ENCODE measurements at regions not wholly inside any gene's neighbourhood (a gene's known extent, or its start where the extent isn't known, plus 50 kb on each side); places are given as distances from the start of the nearest gene placed in this dataset.
"Not testable (repeated sequence)": the region's sequence is repeated elsewhere in the genome, so short reads cannot be mapped to it uniquely, and the experiment has no call there.

GRCh38 chr15:24394303-24394702 is 281.3 kb upstream of the NPAP1 start:
- no peaks in the 10 kb centered on the region for H3K4me1 ChIP-seq (ENCODE audit: control insufficient read depth in 2 of 3, insufficient read depth in 2 of 3, low read depth in 1 of 3, low read length in 3 of 3)
- DNase-seq (no peak), FAIRE-seq (no peak)
- H3K27me3 ChIP-seq (ENCODE audit: control insufficient read depth, insufficient read depth, low read length): no peaks in the 10 kb centered on the region
- no peak overlapping the region for H3K4me3 ChIP-seq (ENCODE audit: low read length in 3 of 3)
- H3K9ac ChIP-seq (ENCODE audit: low read length in 3 of 3): no peak overlapping the region
- H3K36me3 ChIP-seq (ENCODE audit: control insufficient read depth in 2 of 3, insufficient read depth in 3 of 3, low read length in 3 of 3): no peaks in the 10 kb centered on the region
- intact Hi-C loops (cut with DNase I): no loop called here
- H3K27ac ChIP-seq (ENCODE audit: low read depth in 2 of 2, low read length in 2 of 2): no peak overlapping the region
- TF ChIP-seq CTCF (IDR thresholded peaks at IDR 0.05; ENCODE audit: borderline replicate concordance, extremely low read depth, insufficient read depth): no peak
- no peaks in the 10 kb centered on the region for H3K9me3 ChIP-seq (ENCODE audit: control insufficient read depth in 2 of 3, insufficient read depth in 1 of 3, low read length in 3 of 3)

GRCh38 chr15:24412649-24413048 is 262.9 kb upstream of the NPAP1 start:
- H3K4me1 ChIP-seq (ENCODE audit: control insufficient read depth in 2 of 3, insufficient read depth in 2 of 3, low read depth in 1 of 3, low read length in 3 of 3); H3K27ac ChIP-seq (ENCODE audit: low read depth in 2 of 2, low read length in 2 of 2); H3K27me3 ChIP-seq (ENCODE audit: control insufficient read depth, insufficient read depth, low read length); DNase-seq; FAIRE-seq; H3K4me3 ChIP-seq (ENCODE audit: low read length in 3 of 3); intact Hi-C loops (cut with DNase I); H3K9ac ChIP-seq (ENCODE audit: low read length in 3 of 3); H3K9me3 ChIP-seq (ENCODE audit: control insufficient read depth in 2 of 3, insufficient read depth in 1 of 3, low read length in 3 of 3); H3K36me3 ChIP-seq (ENCODE audit: control insufficient read depth in 2 of 3, insufficient read depth in 3 of 3, low read length in 3 of 3): not testable (repeated sequence)

GRCh38 chr15:24426286-24427054 is 249.1 kb upstream of the NPAP1 start:
- H3K9me3 ChIP-seq (ENCODE audit: control insufficient read depth in 2 of 3, insufficient read depth in 1 of 3, low read length in 3 of 3); H3K36me3 ChIP-seq (ENCODE audit: control insufficient read depth in 2 of 3, insufficient read depth in 3 of 3, low read length in 3 of 3); FAIRE-seq; intact Hi-C loops (cut with DNase I); H3K4me1 ChIP-seq (ENCODE audit: control insufficient read depth in 2 of 3, insufficient read depth in 2 of 3, low read depth in 1 of 3, low read length in 3 of 3); H3K9ac ChIP-seq (ENCODE audit: low read length in 3 of 3); H3K27me3 ChIP-seq (ENCODE audit: control insufficient read depth, insufficient read depth, low read length); H3K4me3 ChIP-seq (ENCODE audit: low read length in 3 of 3); H3K27ac ChIP-seq (ENCODE audit: low read depth in 2 of 2, low read length in 2 of 2): not testable (repeated sequence)
- peak in 3 of 5 donors; percentile 2 to 43 (median 8) for DNase-seq

- Histone ChIP-seq H3K4me3 (ENCODE audit: low read length in 3 of 3) (peak overlapping the region in 1 of 3 donors; percentile 44), H3K9ac (ENCODE audit: low read length in 3 of 3) (peak overlapping the region in 1 of 3 donors; percentile 22)
- H3K36me3 ChIP-seq (ENCODE audit: control insufficient read depth in 2 of 3, insufficient read depth in 3 of 3, low read length in 3 of 3); H3K27ac ChIP-seq (ENCODE audit: low read depth in 2 of 2, low read length in 2 of 2); FAIRE-seq; H3K9me3 ChIP-seq (ENCODE audit: control insufficient read depth in 2 of 3, insufficient read depth in 1 of 3, low read length in 3 of 3); H3K27me3 ChIP-seq (ENCODE audit: control insufficient read depth, insufficient read depth, low read length); H3K4me1 ChIP-seq (ENCODE audit: control insufficient read depth in 2 of 3, insufficient read depth in 2 of 3, low read depth in 1 of 3, low read length in 3 of 3); intact Hi-C loops (cut with DNase I): not testable (repeated sequence)
- DNase-seq: peak in 4 of 5 donors; percentile 9 to 45 (median 20)
These were observed 248.5 kb upstream of the NPAP1 start for GRCh38 chr15:24427055-24427400.

GRCh38 chr15:24435075-24435820 is 240.3 kb upstream of the NPAP1 start:
- not testable (repeated sequence) for FAIRE-seq; H3K9ac ChIP-seq (ENCODE audit: low read length in 3 of 3); H3K27ac ChIP-seq (ENCODE audit: low read depth in 2 of 2, low read length in 2 of 2)

GRCh38 chr15:24437270-24437669 is 238.3 kb upstream of the NPAP1 start:
- DNase-seq; H3K9ac ChIP-seq (ENCODE audit: low read length in 3 of 3); H3K4me1 ChIP-seq (ENCODE audit: control insufficient read depth in 2 of 3, insufficient read depth in 2 of 3, low read depth in 1 of 3, low read length in 3 of 3); H3K27me3 ChIP-seq (ENCODE audit: control insufficient read depth, insufficient read depth, low read length); H3K4me3 ChIP-seq (ENCODE audit: low read length in 3 of 3); H3K9me3 ChIP-seq (ENCODE audit: control insufficient read depth in 2 of 3, insufficient read depth in 1 of 3, low read length in 3 of 3); H3K27ac ChIP-seq (ENCODE audit: low read depth in 2 of 2, low read length in 2 of 2); H3K36me3 ChIP-seq (ENCODE audit: control insufficient read depth in 2 of 3, insufficient read depth in 3 of 3, low read length in 3 of 3); intact Hi-C loops (cut with DNase I); FAIRE-seq: not testable (repeated sequence)

More at GRCh38 chr15:24435075-24435820, 240.3 kb upstream of the NPAP1 start:
- H3K9me3 ChIP-seq (ENCODE audit: control insufficient read depth in 2 of 3, insufficient read depth in 1 of 3, low read length in 3 of 3); H3K4me3 ChIP-seq (ENCODE audit: low read length in 3 of 3); H3K36me3 ChIP-seq (ENCODE audit: control insufficient read depth in 2 of 3, insufficient read depth in 3 of 3, low read length in 3 of 3); intact Hi-C loops (cut with DNase I); DNase-seq; H3K4me1 ChIP-seq (ENCODE audit: control insufficient read depth in 2 of 3, insufficient read depth in 2 of 3, low read depth in 1 of 3, low read length in 3 of 3); H3K27me3 ChIP-seq (ENCODE audit: control insufficient read depth, insufficient read depth, low read length): not testable (repeated sequence)

GRCh38 chr15:24437735-24438134 is 237.8 kb upstream of the NPAP1 start:
- DNase-seq; H3K9me3 ChIP-seq (ENCODE audit: control insufficient read depth in 2 of 3, insufficient read depth in 1 of 3, low read length in 3 of 3); H3K4me3 ChIP-seq (ENCODE audit: low read length in 3 of 3); H3K4me1 ChIP-seq (ENCODE audit: control insufficient read depth in 2 of 3, insufficient read depth in 2 of 3, low read depth in 1 of 3, low read length in 3 of 3); H3K9ac ChIP-seq (ENCODE audit: low read length in 3 of 3); H3K27me3 ChIP-seq (ENCODE audit: control insufficient read depth, insufficient read depth, low read length); H3K27ac ChIP-seq (ENCODE audit: low read depth in 2 of 2, low read length in 2 of 2); H3K36me3 ChIP-seq (ENCODE audit: control insufficient read depth in 2 of 3, insufficient read depth in 3 of 3, low read length in 3 of 3); intact Hi-C loops (cut with DNase I); FAIRE-seq: not testable (repeated sequence)

Measured in kidney (tissue), 13 donors.